ENCODE measurements at regions not wholly inside any gene's neighbourhood (a gene's known extent, or its start where the extent isn't known, plus 50 kb on each side); places are given as distances from the start of the nearest gene placed in this dataset.

DNA sequence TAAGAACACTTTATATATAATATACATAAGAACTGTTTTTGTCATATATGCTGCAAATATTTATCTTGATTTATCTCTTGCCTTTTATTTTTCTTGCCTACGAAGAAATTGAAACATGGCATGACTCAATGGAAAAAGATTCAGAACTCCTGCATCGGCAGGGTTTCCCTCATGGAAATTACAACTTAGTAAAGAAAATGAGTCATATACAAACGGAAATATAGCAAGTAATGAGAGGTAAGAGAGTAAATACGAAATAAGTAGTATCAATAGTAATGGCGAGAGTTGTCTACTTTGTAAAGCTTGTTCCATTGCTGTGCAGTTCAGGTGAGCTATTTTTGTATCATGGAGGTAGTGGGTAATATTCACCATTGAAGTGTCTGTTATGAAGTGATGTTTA is 350.4 kb downstream of the DDX10 start:
- no peak overlapping the region for H3K4me3 ChIP-seq (ENCODE audit: low read depth, low read length)
- POLR2A ChIA-PET = no interaction called here

DNA sequence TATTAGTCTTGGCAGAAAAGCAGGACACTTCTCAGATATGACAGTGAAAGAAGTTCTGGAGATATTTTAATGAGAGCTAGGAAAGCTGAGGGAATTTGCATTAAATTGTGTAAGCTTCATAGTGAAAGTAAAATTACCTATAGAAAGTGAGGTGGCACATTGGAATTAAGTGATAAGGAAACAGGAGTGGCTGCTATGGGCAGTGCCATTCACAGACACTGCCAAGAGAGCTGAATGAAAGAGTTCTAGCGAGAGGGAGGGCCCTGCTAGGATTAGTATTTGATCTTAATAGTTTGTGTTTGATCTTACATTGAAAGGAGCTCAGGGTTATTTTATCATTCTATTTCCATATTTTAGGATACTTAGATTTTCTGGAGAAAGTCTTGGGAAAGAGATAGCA is 351.9 kb downstream of the DDX10 start:
- TF ChIP-seq, protein P1, sequence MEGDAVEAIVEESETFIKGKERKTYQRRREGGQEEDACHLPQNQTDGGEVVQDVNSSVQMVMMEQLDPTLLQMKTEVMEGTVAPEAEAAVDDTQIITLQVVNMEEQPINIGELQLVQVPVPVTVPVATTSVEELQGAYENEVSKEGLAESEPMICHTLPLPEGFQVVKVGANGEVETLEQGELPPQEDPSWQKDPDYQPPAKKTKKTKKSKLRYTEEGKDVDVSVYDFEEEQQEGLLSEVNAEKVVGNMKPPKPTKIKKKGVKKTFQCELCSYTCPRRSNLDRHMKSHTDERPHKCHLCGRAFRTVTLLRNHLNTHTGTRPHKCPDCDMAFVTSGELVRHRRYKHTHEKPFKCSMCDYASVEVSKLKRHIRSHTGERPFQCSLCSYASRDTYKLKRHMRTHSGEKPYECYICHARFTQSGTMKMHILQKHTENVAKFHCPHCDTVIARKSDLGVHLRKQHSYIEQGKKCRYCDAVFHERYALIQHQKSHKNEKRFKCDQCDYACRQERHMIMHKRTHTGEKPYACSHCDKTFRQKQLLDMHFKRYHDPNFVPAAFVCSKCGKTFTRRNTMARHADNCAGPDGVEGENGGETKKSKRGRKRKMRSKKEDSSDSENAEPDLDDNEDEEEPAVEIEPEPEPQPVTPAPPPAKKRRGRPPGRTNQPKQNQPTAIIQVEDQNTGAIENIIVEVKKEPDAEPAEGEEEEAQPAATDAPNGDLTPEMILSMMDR (IDR thresholded peaks at IDR 0.05; ENCODE audit: insufficient read depth, low read depth, low read length) = no peak
- Histone ChIP-seq H3K4me3 (ENCODE audit: low read depth, low read length) (no peak overlapping the region), H3K27me3 (ENCODE audit: control insufficient read depth, insufficient read depth, low read length) (no peaks in the 10 kb centered on the region), H3K36me3 (ENCODE audit: control insufficient read depth, insufficient read depth, low read length) (no peaks in the 10 kb centered on the region)
- CTCF ChIA-PET = no interaction called here
- POLR2A ChIA-PET = no interaction called here
- DNase-seq (ENCODE audit: low read depth) = no peak

More for the DNA sequence above, 350.4 kb downstream of the DDX10 start:
- no peaks in the 10 kb centered on the region for H3K27me3 ChIP-seq (ENCODE audit: control insufficient read depth, insufficient read depth, low read length)
- no peaks in the 10 kb centered on the region for H3K36me3 ChIP-seq (ENCODE audit: control insufficient read depth, insufficient read depth, low read length)
- no peak for DNase-seq (ENCODE audit: low read depth)
- CTCF ChIA-PET = interaction anchor here (1.2 kb wide), 1 partner anchor 57 kb away, joined by 3 read pairs; no protein-coding TSS in a partner anchor
- TF ChIP-seq, protein P1 (IDR thresholded peaks at IDR 0.05; ENCODE audit: insufficient read depth, low read depth, low read length) = no peak

GRCh38 chr11:109017489-109017888 is 352.6 kb downstream of the DDX10 start:
- no peaks in the 10 kb centered on the region for H3K27me3 ChIP-seq (ENCODE audit: control insufficient read depth, insufficient read depth, low read length)
- TF ChIP-seq, protein P1 (IDR thresholded peaks at IDR 0.05; ENCODE audit: insufficient read depth, low read depth, low read length) = no peak
- CTCF ChIA-PET = no interaction called here
- no peaks in the 10 kb centered on the region for H3K36me3 ChIP-seq (ENCODE audit: control insufficient read depth, insufficient read depth, low read length)
- no peak for DNase-seq (ENCODE audit: low read depth)
- POLR2A ChIA-PET = no interaction called here
- H3K4me3 ChIP-seq (ENCODE audit: low read depth, low read length) = no peak overlapping the region

DNA sequence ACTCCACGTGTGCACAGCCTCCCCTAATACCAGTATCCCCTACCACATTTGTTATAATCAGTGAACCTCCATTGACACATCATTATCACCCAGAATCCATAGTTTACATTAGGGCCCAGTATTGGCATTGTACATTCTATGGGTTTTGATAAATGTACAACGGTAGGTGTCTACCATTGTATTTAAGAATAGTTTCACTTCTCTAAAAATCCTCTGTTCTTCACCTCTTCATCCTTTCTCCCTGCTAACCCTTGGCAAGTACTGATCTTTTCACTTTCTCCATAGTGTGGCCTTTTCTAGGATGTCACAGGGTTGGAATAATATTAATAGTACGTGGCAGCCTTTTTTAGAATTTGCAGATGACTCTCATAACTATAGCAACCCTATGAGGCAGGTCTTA is 353.8 kb downstream of the DDX10 start:
- H3K4me3 ChIP-seq (ENCODE audit: low read depth, low read length) = no peak overlapping the region
- H3K27me3 ChIP-seq (ENCODE audit: control insufficient read depth, insufficient read depth, low read length) = no peaks in the 10 kb centered on the region
- CTCF ChIA-PET = no interaction called here
- TF ChIP-seq, protein P1 (IDR thresholded peaks at IDR 0.05; ENCODE audit: insufficient read depth, low read depth, low read length) = no peak
- H3K36me3 ChIP-seq (ENCODE audit: control insufficient read depth, insufficient read depth, low read length) = no peaks in the 10 kb centered on the region
- DNase-seq (ENCODE audit: low read depth) = no peak
- POLR2A ChIA-PET = no interaction called here

- POLR2A ChIA-PET = no interaction called here
- CTCF ChIA-PET = no interaction called here
- H3K27me3 ChIP-seq (ENCODE audit: control insufficient read depth, insufficient read depth, low read length) = no peaks in the 10 kb centered on the region
- TF ChIP-seq, protein P1 (IDR thresholded peaks at IDR 0.05; ENCODE audit: insufficient read depth, low read depth, low read length) = no peak
- no peak overlapping the region for H3K4me3 ChIP-seq (ENCODE audit: low read depth, low read length)
- DNase-seq (ENCODE audit: low read depth) = no peak
- no peaks in the 10 kb centered on the region for H3K36me3 ChIP-seq (ENCODE audit: control insufficient read depth, insufficient read depth, low read length)
Measured at GRCh38 chr11:109019342-109019936, 354.6 kb downstream of the DDX10 start.

All from BJ (cell line).